AG09319 (cell line): ENCODE measurements at regions not wholly inside any gene's neighbourhood (a gene's known extent, or its start where the extent isn't known, plus 50 kb on each side); places are given as distances from the start of the nearest gene placed in this dataset.

ENCODE experiments used
- DNase-seq: peaks from one replicate; pipeline ENCODE4 v3.0.0-alpha.2; 2010; ENCODE audit warnings: low read depth; ENCODE audit errors: extremely low read depth
- CTCF ChIP-seq: IDR thresholded peaks from 2 replicates; pipeline ENCODE4 v1.5.1; 2011; ENCODE audit warnings: low read depth, mild to moderate bottlenecking, inconsistent platforms, low read length, moderate library complexity

- DNase-seq: no peak
- no peak for TF ChIP-seq CTCF
These were observed 82.7 kb downstream of the THAP12 start for GRCh38 chr11:76298255-76298654.

GRCh38 chr11:76296731-76297542 is 84.0 kb downstream of the THAP12 start:
- TF ChIP-seq CTCF: no peak
- no peak for DNase-seq

- no peak for DNase-seq
- TF ChIP-seq CTCF: no peak
These were observed 86.9 kb upstream of the WNT11 start for GRCh38 chr11:76293189-76293631.

- no peak for DNase-seq
These were observed 86.4 kb upstream of the WNT11 start for GRCh38 chr11:76292583-76293188.

GRCh38 chr11:76291576-76292526 is 85.5 kb upstream of the WNT11 start:
- DNase-seq: no peak
- no peak for TF ChIP-seq CTCF

More at GRCh38 chr11:76292583-76293188, 86.4 kb upstream of the WNT11 start:
- TF ChIP-seq CTCF: no peak

GRCh38 chr11:76288166-76288980 is 82.1 kb upstream of the WNT11 start:
- DNase-seq: no peak
- no peak for TF ChIP-seq CTCF
